Neural cell (in vitro differentiated cells): ENCODE measurements at regions not wholly inside any gene's neighbourhood (a gene's known extent, or its start where the extent isn't known, plus 50 kb on each side); places are given as distances from the start of the nearest gene placed in this dataset.

Source experiments
- H2AFZ ChIP-seq: fragments of 200-600, 300-800 bp; sonication (generic), shearing (Covaris generic); 2 replicates; pipeline ENCODE4 v1.6.0; 2014; ENCODE audit warnings: low read depth, mild to moderate bottlenecking, antibody characterized with exemption, low read length, moderate library complexity
- H3F3A ChIP-seq: fragments of 200-600 bp; shearing (Covaris generic); 2 replicates; pipeline ENCODE4 v1.6.1; 2016; ENCODE audit warnings: mild to moderate bottlenecking, moderate library complexity, mixed read lengths, antibody characterized with exemption, low read length; ENCODE audit not compliant: insufficient read depth, poor library complexity, severe bottlenecking
- H3K27ac ChIP-seq: fragments of 200-600, 300-800 bp; sonication (generic), shearing (Covaris generic); 2 replicates; pipeline ENCODE4 v1.5.1; 2014; ENCODE audit warnings: mild to moderate bottlenecking, low read length, moderate library complexity
- H3K27me3 ChIP-seq: fragments of 300-800, 200-600 bp; sonication (generic), shearing (Covaris generic); 2 replicates; pipeline ENCODE4 v1.6.0; 2014; ENCODE audit warnings: mild to moderate bottlenecking, low read depth, low read length, moderate library complexity; ENCODE audit not compliant: insufficient read depth
- H3K36me3 ChIP-seq: fragments of 300-800, 200-600 bp; sonication (generic), shearing (Covaris generic); 2 replicates; pipeline ENCODE4 v1.5.1; 2014; ENCODE audit warnings: mild to moderate bottlenecking, antibody characterized with exemption, low read length, moderate library complexity; ENCODE audit not compliant: insufficient read depth
- H3K4me2 ChIP-seq: fragments of 300-800, 200-600 bp; sonication (generic), shearing (Covaris generic); 2 replicates; pipeline ENCODE4 v1.6.0; 2014; ENCODE audit warnings: mild to moderate bottlenecking, low read length
- H3K4me3 ChIP-seq: fragments of 300-800, 200-600 bp; sonication (generic), shearing (Covaris generic); 2 replicates; pipeline ENCODE4 v1.5.1; 2014; ENCODE audit warnings: mild to moderate bottlenecking, low read length, moderate library complexity
- H3K79me2 ChIP-seq: fragments of 200-600 bp; shearing (Covaris generic); replicated peaks from 2 replicates; pipeline ENCODE4 v1.6.0; 2014; ENCODE audit warnings: mild to moderate bottlenecking, low read length, moderate library complexity; ENCODE audit not compliant: insufficient read depth
- H3K9ac ChIP-seq: fragments of 300-800, 200-600 bp; sonication (generic), shearing (Covaris generic); 2 replicates; pipeline ENCODE4 v1.6.1; 2016; ENCODE audit warnings: mild to moderate bottlenecking, low read length, mixed read lengths
- H3K9me2 ChIP-seq: fragments of 200-600 bp; shearing (Covaris generic); 2 replicates; pipeline ENCODE4 v1.6.1; 2016; ENCODE audit warnings: mild to moderate bottlenecking, low read length, mixed read lengths; ENCODE audit not compliant: insufficient read depth
- H3K9me3 ChIP-seq: fragments of 200-600, 300-800 bp; sonication (generic), shearing (Covaris generic); 2 replicates; pipeline ENCODE4 v1.6.1; 2016; ENCODE audit warnings: mild to moderate bottlenecking, mixed run types, low read length, moderate library complexity, mixed read lengths
- H4K20me1 ChIP-seq: fragments of 200-600 bp; shearing (Covaris generic); 2 replicates; pipeline ENCODE4 v1.6.1; 2016; ENCODE audit warnings: mild to moderate bottlenecking, mixed run types; ENCODE audit not compliant: insufficient read depth
- CTCF ChIP-seq: fragments of 450-650 bp; IDR thresholded peaks from 2 replicates; pipeline ENCODE4 v1.5.1; 2014; ENCODE audit warnings: antibody characterized with exemption, mild to moderate bottlenecking, moderate library complexity; ENCODE audit not compliant: poor library complexity, severe bottlenecking
- EP300 ChIP-seq: fragments of 450-650 bp; conservative IDR thresholded peaks from 2 replicates; pipeline ENCODE4 v1.6.1; 2014; ENCODE audit warnings: antibody characterized with exemption, mild to moderate bottlenecking, moderate library complexity; ENCODE audit not compliant: poor library complexity, severe bottlenecking
- EZH2 ChIP-seq: fragments of 200-600, 300-800 bp; shearing (Covaris generic), sonication (generic); IDR thresholded peaks from 2 replicates; pipeline ENCODE4 v1.6.1; 2014; ENCODE audit warnings: antibody characterized with exemption, low read length, borderline replicate concordance, mild to moderate bottlenecking; ENCODE audit not compliant: insufficient read depth, poor library complexity, severe bottlenecking
- MXI1 ChIP-seq: fragments of 450-650 bp; conservative IDR thresholded peaks from 2 replicates; pipeline ENCODE4 v1.6.1; 2014; ENCODE audit warnings: antibody characterized with exemption, mild to moderate bottlenecking; ENCODE audit not compliant: poor library complexity, severe bottlenecking
- POLR2AphosphoS5 ChIP-seq: IDR thresholded peaks from 2 replicates; pipeline ENCODE4 v1.6.1; 2012
- RAD21 ChIP-seq: fragments of 450-650 bp; conservative IDR thresholded peaks from 2 replicates; pipeline ENCODE4 v1.6.1; 2014; ENCODE audit warnings: antibody characterized with exemption, mild to moderate bottlenecking, moderate library complexity
- SMC3 ChIP-seq: fragments of 450-650 bp; conservative IDR thresholded peaks from 2 replicates; pipeline ENCODE4 v1.6.1; 2014; ENCODE audit warnings: antibody characterized with exemption, mild to moderate bottlenecking, moderate library complexity; ENCODE audit not compliant: poor library complexity
- TAF1 ChIP-seq: IDR thresholded peaks from 2 replicates; pipeline ENCODE4 v1.6.1; 2012; ENCODE audit warnings: low read depth
- TF ChIP-seq, protein P1 (sequence below): IDR thresholded peaks from 2 replicates; pipeline ENCODE4 v1.6.1; 2012; ENCODE audit warnings: borderline replicate concordance

DNA sequence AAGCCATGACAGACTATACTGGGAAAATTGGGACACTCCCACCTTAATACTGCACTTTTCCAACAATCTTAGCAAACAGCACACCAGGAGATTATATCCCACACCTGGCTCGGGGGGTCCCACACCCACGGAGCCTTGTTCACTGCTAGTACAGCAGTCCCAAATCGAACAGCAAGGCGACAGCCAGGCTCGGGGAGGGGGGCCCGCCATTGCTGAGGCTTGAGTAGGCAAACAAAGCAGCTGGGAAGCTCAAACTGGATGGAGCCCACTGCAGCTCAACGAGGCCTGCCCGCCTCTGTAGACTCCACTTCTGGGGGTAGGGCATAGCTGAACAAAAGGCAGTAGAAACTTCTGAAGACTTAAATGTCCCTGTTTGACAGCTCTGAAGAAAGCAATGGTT is 118.3 kb downstream of the MAGEB5 start:
- Histone ChIP-seq H3K79me2 (no peaks in the 10 kb centered on the region), H3K4me3 (no peak overlapping the region), H3K9ac (no peak overlapping the region), H3K27me3 (no peaks in the 10 kb centered on the region), H3F3A (no peaks in the 10 kb centered on the region), H3K36me3 (no peaks in the 10 kb centered on the region), H3K4me2 (no peak overlapping the region), H2AFZ (no peak overlapping the region), H4K20me1 (no peaks in the 10 kb centered on the region), H3K9me2 (no peaks in the 10 kb centered on the region), H3K27ac (no peak overlapping the region), H3K9me3 (no peaks in the 10 kb centered on the region)
- TF ChIP-seq POLR2AphosphoS5 (no peak), EP300 (no peak), RAD21 (no peak)

DNA sequence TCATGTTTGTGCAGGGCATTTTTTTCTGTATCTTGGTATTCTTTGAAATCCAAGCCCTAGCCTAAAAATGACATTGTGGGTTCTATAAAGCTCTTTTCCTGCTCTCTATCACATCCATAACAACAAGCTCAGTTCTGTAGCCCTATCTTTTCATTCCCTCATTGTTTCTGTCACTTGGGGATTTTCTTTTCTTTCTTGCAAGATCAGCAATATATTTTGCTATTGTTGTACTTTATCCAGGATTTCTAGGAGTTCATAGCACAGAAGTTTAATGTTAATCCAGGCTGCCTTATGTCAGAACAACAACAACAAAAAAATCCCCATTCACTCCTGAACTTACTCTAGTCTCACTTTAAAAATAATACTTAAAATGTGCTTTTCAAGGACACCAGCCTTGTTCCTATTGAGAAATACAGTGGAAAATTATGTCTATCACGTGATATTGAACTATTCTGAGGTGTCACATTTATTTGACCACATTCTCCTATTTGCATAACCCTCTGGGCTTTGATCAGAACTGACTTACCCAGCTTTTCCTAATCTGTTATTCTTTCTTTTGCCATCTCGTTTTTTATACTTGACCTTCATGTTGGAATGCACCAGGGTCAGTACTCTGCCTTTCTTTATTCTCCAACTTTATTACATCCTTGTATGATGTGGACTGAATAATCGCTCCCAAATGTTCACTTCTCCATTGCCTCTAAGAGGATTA is 112.8 kb downstream of the MAGEB5 start:
- Histone ChIP-seq H4K20me1 (no peaks in the 10 kb centered on the region), H3K27me3 (no peaks in the 10 kb centered on the region), H3F3A (no peaks in the 10 kb centered on the region), H3K36me3 (no peaks in the 10 kb centered on the region), H3K9me3 (no peaks in the 10 kb centered on the region), H2AFZ (no peak overlapping the region), H3K4me2 (no peak overlapping the region), H3K4me3 (no peak overlapping the region), H3K27ac (no peak overlapping the region), H3K79me2 (no peaks in the 10 kb centered on the region), H3K9ac (no peak overlapping the region), H3K9me2 (no peaks in the 10 kb centered on the region)
- TF ChIP-seq RAD21 (no peak), EZH2 (no peak), TAF1 (no peak), SMC3 (no peak)

GRCh38 chrX:26309262-26309661 is 93.3 kb downstream of the MAGEB5 start:
- Histone ChIP-seq H3F3A (no peaks in the 10 kb centered on the region), H3K4me3 (no peak overlapping the region), H3K4me2 (no peak overlapping the region), H2AFZ (no peak overlapping the region), H3K9me2 (no peaks in the 10 kb centered on the region), H4K20me1 (no peaks in the 10 kb centered on the region), H3K9me3 (no peaks in the 10 kb centered on the region), H3K36me3 (no peaks in the 10 kb centered on the region), H3K27ac (no peak overlapping the region), H3K9ac (no peak overlapping the region), H3K27me3 (no peaks in the 10 kb centered on the region), H3K79me2 (no peaks in the 10 kb centered on the region)
- TF ChIP-seq POLR2AphosphoS5 (no peak), EZH2 (no peak), CTCF (no peak), RAD21 (no peak)

DNA sequence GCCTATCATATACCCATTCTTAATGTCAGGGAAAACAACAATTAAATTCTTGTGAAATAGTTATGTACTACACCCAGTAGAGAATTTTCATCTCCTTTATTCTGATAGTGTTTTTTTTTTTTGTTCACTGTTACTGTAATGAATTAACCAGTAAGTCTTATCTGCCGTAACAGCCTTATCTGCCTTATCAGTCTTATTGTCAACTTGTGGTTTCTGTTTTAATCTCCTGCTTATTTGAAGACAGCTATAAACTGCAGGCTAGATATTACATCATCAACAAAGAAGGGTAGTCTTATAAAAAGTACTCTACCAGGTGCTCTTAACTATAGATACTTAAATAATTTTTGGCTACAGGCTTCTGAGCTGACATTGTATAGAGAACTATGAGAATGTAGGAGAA is 79.5 kb downstream of the MAGEB5 start:
- no peak overlapping the region for H3K9ac ChIP-seq
- H3K9me3 ChIP-seq = no peaks in the 10 kb centered on the region
- no peaks in the 10 kb centered on the region for H3K9me2 ChIP-seq
- H3K27ac ChIP-seq = no peak overlapping the region
- H3K4me2 ChIP-seq = no peak overlapping the region
- TF ChIP-seq TAF1 (no peak), CTCF (no peak), EZH2 (no peak), EP300 (no peak), SMC3 (no peak), MXI1 (no peak), RAD21 (no peak), POLR2AphosphoS5 (no peak)
- TF ChIP-seq, protein P1, sequence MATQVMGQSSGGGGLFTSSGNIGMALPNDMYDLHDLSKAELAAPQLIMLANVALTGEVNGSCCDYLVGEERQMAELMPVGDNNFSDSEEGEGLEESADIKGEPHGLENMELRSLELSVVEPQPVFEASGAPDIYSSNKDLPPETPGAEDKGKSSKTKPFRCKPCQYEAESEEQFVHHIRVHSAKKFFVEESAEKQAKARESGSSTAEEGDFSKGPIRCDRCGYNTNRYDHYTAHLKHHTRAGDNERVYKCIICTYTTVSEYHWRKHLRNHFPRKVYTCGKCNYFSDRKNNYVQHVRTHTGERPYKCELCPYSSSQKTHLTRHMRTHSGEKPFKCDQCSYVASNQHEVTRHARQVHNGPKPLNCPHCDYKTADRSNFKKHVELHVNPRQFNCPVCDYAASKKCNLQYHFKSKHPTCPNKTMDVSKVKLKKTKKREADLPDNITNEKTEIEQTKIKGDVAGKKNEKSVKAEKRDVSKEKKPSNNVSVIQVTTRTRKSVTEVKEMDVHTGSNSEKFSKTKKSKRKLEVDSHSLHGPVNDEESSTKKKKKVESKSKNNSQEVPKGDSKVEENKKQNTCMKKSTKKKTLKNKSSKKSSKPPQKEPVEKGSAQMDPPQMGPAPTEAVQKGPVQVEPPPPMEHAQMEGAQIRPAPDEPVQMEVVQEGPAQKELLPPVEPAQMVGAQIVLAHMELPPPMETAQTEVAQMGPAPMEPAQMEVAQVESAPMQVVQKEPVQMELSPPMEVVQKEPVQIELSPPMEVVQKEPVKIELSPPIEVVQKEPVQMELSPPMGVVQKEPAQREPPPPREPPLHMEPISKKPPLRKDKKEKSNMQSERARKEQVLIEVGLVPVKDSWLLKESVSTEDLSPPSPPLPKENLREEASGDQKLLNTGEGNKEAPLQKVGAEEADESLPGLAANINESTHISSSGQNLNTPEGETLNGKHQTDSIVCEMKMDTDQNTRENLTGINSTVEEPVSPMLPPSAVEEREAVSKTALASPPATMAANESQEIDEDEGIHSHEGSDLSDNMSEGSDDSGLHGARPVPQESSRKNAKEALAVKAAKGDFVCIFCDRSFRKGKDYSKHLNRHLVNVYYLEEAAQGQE = no peak
- H3K4me3 ChIP-seq = no peak overlapping the region
- H4K20me1 ChIP-seq = no peaks in the 10 kb centered on the region
- H3K36me3 ChIP-seq = no peaks in the 10 kb centered on the region
- H3F3A ChIP-seq = no peaks in the 10 kb centered on the region
- no peaks in the 10 kb centered on the region for H3K79me2 ChIP-seq
- no peak overlapping the region for H2AFZ ChIP-seq
- no peaks in the 10 kb centered on the region for H3K27me3 ChIP-seq
